Endodermal cell (in vitro differentiated cells): ENCODE measurements at regions not wholly inside any gene's neighbourhood (a gene's known extent, or its start where the extent isn't known, plus 50 kb on each side); places are given as distances from the start of the nearest gene placed in this dataset.
A peak's percentile ranks its signal among the peaks of the same experiment; 100 is the strongest.

Source experiments
- DNase-seq: peaks from one replicate; pipeline ENCODE4 v3.0.0-alpha.2; 2017
- H3K27ac ChIP-seq: 2 replicates; pipeline ENCODE4 v1.5.1; 2013; ENCODE audit warnings: mild to moderate bottlenecking, low read depth, low read length, moderate library complexity
- H3K27me3 ChIP-seq: 2 replicates; pipeline ENCODE4 v1.6.1; 2013; ENCODE audit warnings: mild to moderate bottlenecking, low read length, moderate library complexity; ENCODE audit not compliant: insufficient read depth, control insufficient read depth, poor library complexity, severe bottlenecking
- H3K36me3 ChIP-seq: 2 replicates; pipeline ENCODE4 v1.7.0; 2013; ENCODE audit warnings: mild to moderate bottlenecking, low read length, moderate library complexity; ENCODE audit not compliant: control insufficient read depth, insufficient read depth
- H3K4me1 ChIP-seq: one replicate; pipeline ENCODE4 v1.7.0; 2013; ENCODE audit warnings: low read length; ENCODE audit not compliant: control insufficient read depth, insufficient read depth
- H3K4me3 ChIP-seq: 2 replicates; pipeline ENCODE4 v1.5.1; 2013; ENCODE audit warnings: mild to moderate bottlenecking, low read length, moderate library complexity
- H3K9ac ChIP-seq: 2 replicates; pipeline ENCODE4 v1.6.1; 2013; ENCODE audit warnings: mild to moderate bottlenecking, low read length, moderate library complexity; ENCODE audit not compliant: poor library complexity, severe bottlenecking; ENCODE audit errors: extremely low read depth
- H3K9me3 ChIP-seq: 2 replicates; pipeline ENCODE4 v1.6.1; 2013; ENCODE audit warnings: mild to moderate bottlenecking, low read length, moderate library complexity; ENCODE audit not compliant: control insufficient read depth
- H3K27ac Mint-ChIP-seq: 2 replicates; pipeline ENCODE4 v1.8.0; 2020; ENCODE audit warnings: mixed read lengths
- H3K27me3 Mint-ChIP-seq: 2 replicates; pipeline ENCODE4 v1.8.0; 2021; ENCODE audit warnings: mild to moderate bottlenecking, mixed read lengths; ENCODE audit not compliant: insufficient read depth
- H3K36me3 Mint-ChIP-seq: 2 replicates; pipeline ENCODE4 v1.8.0; 2020; ENCODE audit warnings: low read depth, mixed read lengths
- H3K4me1 Mint-ChIP-seq: 2 replicates; pipeline ENCODE4 v1.8.0; 2020; ENCODE audit warnings: mixed read lengths
- H3K4me3 Mint-ChIP-seq: 2 replicates; pipeline ENCODE4 v1.8.0; 2020; ENCODE audit warnings: mild to moderate bottlenecking, moderate library complexity, mixed read lengths
- H3K9me3 Mint-ChIP-seq: 2 replicates; pipeline ENCODE4 v1.8.0; 2020; ENCODE audit warnings: mild to moderate bottlenecking, mixed read lengths
- CTCF ChIP-seq: fragments of 200-600 bp; sonication (generic); conservative IDR thresholded peaks from 2 replicates; pipeline ENCODE4 v1.5.0; 2021; ENCODE audit warnings: antibody characterized with exemption, mild to moderate bottlenecking
- WGBS, 2 experiments: methylation state at CpG; one replicate each; pipeline versions ENCODE4 v1.1.5 to v1.1.7; 2013; ENCODE audit warnings: missing lambda C conversion rate in 2 of 2, mixed read lengths in 1 of 2; ENCODE audit not compliant: insufficient coverage in 1 of 2, insufficient read length in 1 of 2; 5-methylcytosine and 5-hydroxymethylcytosine counted together

GRCh38 chr4:33616121-33616520 lies 2628.2 kb downstream of the ARAP2 start:
- Histone ChIP-seq H3K4me3 (no peak overlapping the region), H3K9me3 (peaks cover 9% of the 10 kb centered on the region), H3K36me3 (no peaks in the 10 kb centered on the region), H3K9ac (no peak overlapping the region), H3K27ac (no peak overlapping the region), H3K4me1 (no peaks in the 10 kb centered on the region), H3K27me3 (no peaks in the 10 kb centered on the region)
- no peak for TF ChIP-seq CTCF
- Mint-ChIP-seq H3K4me1 (no peaks in the 10 kb centered on the region), H3K4me3 (no peak overlapping the region), H3K36me3 (peaks cover 5% of the 10 kb centered on the region), H3K27me3 (no peaks in the 10 kb centered on the region), H3K27ac (no peak overlapping the region), H3K9me3 (peaks cover 19% of the 10 kb centered on the region)
- DNase-seq: no peak
- 95 to 100% methylated on average over 1 to 2 of the region's 2 CpGs for WGBS, 2 experiments

- Histone ChIP-seq H3K9ac (no peak overlapping the region), H3K4me3 (no peak overlapping the region), H3K9me3 (no peaks in the 10 kb centered on the region), H3K27me3 (no peaks in the 10 kb centered on the region), H3K27ac (no peak overlapping the region), H3K36me3 (no peaks in the 10 kb centered on the region), H3K4me1 (no peaks in the 10 kb centered on the region)
- Mint-ChIP-seq H3K36me3 (no peaks in the 10 kb centered on the region), H3K4me3 (no peak overlapping the region), H3K4me1 (peaks cover 2% of the 10 kb centered on the region), H3K27ac (no peak overlapping the region), H3K9me3 (peaks cover 2% of the 10 kb centered on the region), H3K27me3 (no peaks in the 10 kb centered on the region)
- DNase-seq: peak; percentile 52
- TF ChIP-seq CTCF: peak; percentile 61
Observed at GRCh38 chr4:33625748-33626147, 2618.6 kb downstream of the ARAP2 start.

GRCh38 chr4:33626221-33626620 lies 2618.1 kb downstream of the ARAP2 start:
- DNase-seq: no peak
- Histone ChIP-seq H3K4me1 (no peaks in the 10 kb centered on the region), H3K4me3 (no peak overlapping the region), H3K27me3 (no peaks in the 10 kb centered on the region), H3K9me3 (no peaks in the 10 kb centered on the region), H3K36me3 (no peaks in the 10 kb centered on the region), H3K9ac (no peak overlapping the region), H3K27ac (no peak overlapping the region)
- TF ChIP-seq CTCF: no peak
- H3K36me3 Mint-ChIP-seq: no peaks in the 10 kb centered on the region
- no peaks in the 10 kb centered on the region for H3K27me3 Mint-ChIP-seq
- no peak overlapping the region for H3K4me3 Mint-ChIP-seq
- peaks cover 2% of the 10 kb centered on the region for H3K9me3 Mint-ChIP-seq
- peaks cover 2% of the 10 kb centered on the region for H3K4me1 Mint-ChIP-seq
- 89 to 95% methylated on average over 3 to 5 of the region's 5 CpGs for WGBS, 2 experiments
- H3K27ac Mint-ChIP-seq: no peak overlapping the region
